Adrenal gland (tissue), 5 donors: ENCODE measurements at regions not wholly inside any gene's neighbourhood (a gene's known extent, or its start where the extent isn't known, plus 50 kb on each side); places are given as distances from the start of the nearest gene placed in this dataset.

ENCODE experiments used
- POLR2A ChIP-seq, 2 donors: fragments of 450-650 bp; IDR thresholded peaks; one replicate each; pipeline ENCODE4 v1.6.1; 2017; ENCODE audit warnings: antibody characterized with exemption in 2 of 2, mild to moderate bottlenecking in 2 of 2, moderate library complexity in 1 of 2
- TF ChIP-seq, protein P1 (sequence below), 6 experiments: fragments of 450-650 bp in 4 of 6; fragments of 200-600 bp in 2 of 6; sonication (generic) in 1 of 6; IDR thresholded peaks; 1 replicate in 5 of 6; 2 replicates in 1 of 6; pipeline versions ENCODE4 v1.5.1 to v1.8.0; 2016 to 2021; ENCODE audit warnings: antibody characterized with exemption in 6 of 6, mild to moderate bottlenecking in 2 of 6, moderate library complexity in 1 of 6
- donor health status: DM: no; HTN: no; CAD: no.

DNA sequence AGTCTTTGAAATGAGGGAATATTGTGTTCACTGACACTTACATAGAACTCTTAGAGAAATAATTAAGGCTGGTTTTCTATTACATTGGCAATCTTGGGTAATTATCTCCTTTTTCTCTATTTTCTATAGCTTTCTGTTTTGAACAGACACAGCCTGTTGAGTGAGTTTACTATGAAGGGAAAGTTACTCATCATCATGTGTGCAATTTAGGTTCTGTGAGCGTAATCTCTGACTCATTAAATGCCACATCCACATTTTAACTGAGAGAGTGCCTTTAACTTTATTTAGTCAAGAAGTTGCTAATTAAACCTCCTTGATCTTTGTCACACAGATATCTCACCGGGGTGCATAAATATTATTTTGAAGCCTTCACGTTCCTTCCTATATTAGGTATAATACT is 174.0 kb upstream of the SLC8A1 start:
- TF ChIP-seq, protein P1, sequence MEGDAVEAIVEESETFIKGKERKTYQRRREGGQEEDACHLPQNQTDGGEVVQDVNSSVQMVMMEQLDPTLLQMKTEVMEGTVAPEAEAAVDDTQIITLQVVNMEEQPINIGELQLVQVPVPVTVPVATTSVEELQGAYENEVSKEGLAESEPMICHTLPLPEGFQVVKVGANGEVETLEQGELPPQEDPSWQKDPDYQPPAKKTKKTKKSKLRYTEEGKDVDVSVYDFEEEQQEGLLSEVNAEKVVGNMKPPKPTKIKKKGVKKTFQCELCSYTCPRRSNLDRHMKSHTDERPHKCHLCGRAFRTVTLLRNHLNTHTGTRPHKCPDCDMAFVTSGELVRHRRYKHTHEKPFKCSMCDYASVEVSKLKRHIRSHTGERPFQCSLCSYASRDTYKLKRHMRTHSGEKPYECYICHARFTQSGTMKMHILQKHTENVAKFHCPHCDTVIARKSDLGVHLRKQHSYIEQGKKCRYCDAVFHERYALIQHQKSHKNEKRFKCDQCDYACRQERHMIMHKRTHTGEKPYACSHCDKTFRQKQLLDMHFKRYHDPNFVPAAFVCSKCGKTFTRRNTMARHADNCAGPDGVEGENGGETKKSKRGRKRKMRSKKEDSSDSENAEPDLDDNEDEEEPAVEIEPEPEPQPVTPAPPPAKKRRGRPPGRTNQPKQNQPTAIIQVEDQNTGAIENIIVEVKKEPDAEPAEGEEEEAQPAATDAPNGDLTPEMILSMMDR (IDR thresholded peaks at IDR 0.05) = no peak
- no peak for TF ChIP-seq POLR2A (IDR thresholded peaks at IDR 0.05)
